B cell (primary cell): ENCODE measurements at regions not wholly inside any gene's neighbourhood (a gene's known extent, or its start where the extent isn't known, plus 50 kb on each side); places are given as distances from the start of the nearest gene placed in this dataset.

Experiments used
- ATAC-seq: fragments of 200-7000 bp; cut with Tn5 transposase; one replicate; pipeline ENCODE4 v1.10.0; 2021; ENCODE audit warnings: low read depth, mild to moderate bottlenecking, moderate number of reproducible peaks, moderate library complexity
- CTCF ChIA-PET: fragments of 350-600 bp; sonication (Branson Sonifier 250); formaldehyde crosslinking; loops from one replicate; lab custom pipeline; 2021; ENCODE audit warnings: antibody characterized with exemption, inconsistent platforms; lab: Charles Lee
- POLR2A ChIA-PET: fragments of 350-600 bp; sonication (Branson Sonifier 250); formaldehyde crosslinking; loops from one replicate; lab custom pipeline; 2021; ENCODE audit warnings: antibody characterized with exemption; lab: Charles Lee
- DNase-seq: peaks from one replicate; pipeline ENCODE4 v3.0.0; 2013
- H2AFZ ChIP-seq: 2 replicates; pipeline ENCODE4 v1.6.1; 2012; ENCODE audit warnings: mild to moderate bottlenecking, low read depth, low read length; ENCODE audit not compliant: insufficient read depth, poor library complexity, severe bottlenecking
- H3K27ac ChIP-seq, 2 donors: 1 replicate in 1 of 2; 2 replicates in 1 of 2; pipeline ENCODE4 v1.5.1; 2012 to 2013; ENCODE audit warnings: low read length in 2 of 2, mild to moderate bottlenecking in 2 of 2, moderate library complexity in 1 of 2
- H3K27me3 ChIP-seq, 4 experiments: fragments of 200-600 bp in 1 of 4; sonication (generic) in 1 of 4; replicated peaks in 1 of 4; 1 replicate in 2 of 4; 2 replicates in 2 of 4; pipeline versions ENCODE4 v1.6.1 to v1.7.0; 2013 to 2016; ENCODE audit warnings: low read length in 3 of 4, mild to moderate bottlenecking in 2 of 4, mixed read lengths in 1 of 4, moderate library complexity in 1 of 4; ENCODE audit not compliant: insufficient read depth in 4 of 4, control insufficient read depth in 3 of 4; ENCODE audit errors: control extremely low read depth in 1 of 4
- H3K36me3 ChIP-seq, 2 experiments: replicated peaks in 1 of 2; 1 replicate in 1 of 2; 2 replicates in 1 of 2; pipeline versions ENCODE4 v1.6.1 to v1.7.1; 2013; ENCODE audit warnings: low read length in 1 of 2; ENCODE audit not compliant: insufficient read depth in 2 of 2, control insufficient read depth in 1 of 2; ENCODE audit errors: control extremely low read depth in 1 of 2, extremely low read depth in 1 of 2
- H3K4me1 ChIP-seq, 2 donors: fragments of 200-600 bp in 1 of 2; sonication (generic) in 1 of 2; 1 replicate in 1 of 2; 2 replicates in 1 of 2; pipeline versions ENCODE4 v1.5.1 to v1.6.1; 2013 to 2017; ENCODE audit warnings: low read length in 2 of 2; ENCODE audit not compliant: control insufficient read depth in 2 of 2, insufficient read depth in 2 of 2
- H3K4me2 ChIP-seq: replicated peaks from 2 replicates; pipeline ENCODE3; 2012; ENCODE audit warnings: mild to moderate bottlenecking, low read depth, low read length; ENCODE audit not compliant: poor library complexity, severe bottlenecking
- H3K4me3 ChIP-seq, 5 experiments: fragments of 200-600 bp in 1 of 5; sonication (generic) in 1 of 5; 1 replicate in 3 of 5; 2 replicates in 2 of 5; pipeline versions ENCODE4 v1.5.1 to v1.7.0; 2011 to 2016; ENCODE audit warnings: low read length in 4 of 5, mild to moderate bottlenecking in 4 of 5, low read depth in 2 of 5, control low read depth in 1 of 5, moderate library complexity in 1 of 5; ENCODE audit not compliant: insufficient read depth in 1 of 5; ENCODE audit errors: control extremely low read depth in 1 of 5, extremely low read depth in 1 of 5
- H3K79me2 ChIP-seq: fragments of 200-600 bp; sonication (generic); one replicate; pipeline ENCODE4 v1.6.0; 2016; ENCODE audit warnings: low read length; ENCODE audit not compliant: control insufficient read depth, insufficient read depth
- H3K9ac ChIP-seq: fragments of 200-600 bp; sonication (generic); 2 replicates; pipeline ENCODE4 v1.6.1; 2017; ENCODE audit warnings: mild to moderate bottlenecking, low read length, moderate library complexity
- H3K9me3 ChIP-seq, 3 donors: one replicate each; pipeline versions ENCODE4 v1.6.1 to v1.7.1; 2013; ENCODE audit warnings: low read length in 2 of 3; ENCODE audit not compliant: control insufficient read depth in 2 of 3, insufficient read depth in 1 of 3; ENCODE audit errors: control extremely low read depth in 1 of 3
- H4K20me1 ChIP-seq: 2 replicates; pipeline ENCODE4 v1.6.0; 2012; ENCODE audit warnings: mild to moderate bottlenecking, low read length; ENCODE audit not compliant: insufficient read depth, control insufficient read depth, poor library complexity, severe bottlenecking
- H3K27ac Mint-ChIP-seq: one replicate; pipeline ENCODE4 v1.8.0; 2021; ENCODE audit warnings: mixed read lengths
- H3K27me3 Mint-ChIP-seq: one replicate; pipeline ENCODE4 v1.8.0; 2021; ENCODE audit warnings: mixed read lengths
- H3K4me1 Mint-ChIP-seq: one replicate; pipeline ENCODE4 v1.8.0; 2021; ENCODE audit warnings: mixed read lengths
- H3K4me3 Mint-ChIP-seq: one replicate; pipeline ENCODE4 v1.8.0; 2021; ENCODE audit warnings: mixed read lengths
- H3K9me3 Mint-ChIP-seq: one replicate; pipeline ENCODE4 v1.8.0; 2022; ENCODE audit warnings: mixed read lengths; ENCODE audit not compliant: insufficient read depth
- CTCF ChIP-seq: fragments of 200-600 bp; IDR thresholded peaks from one replicate; pipeline ENCODE4 v1.8.0; 2022; ENCODE audit warnings: antibody characterized with exemption, mild to moderate bottlenecking
- EZH2 ChIP-seq: IDR thresholded peaks from 2 replicates; pipeline ENCODE4 v1.6.1; 2012; ENCODE audit warnings: borderline replicate concordance, low read depth, mild to moderate bottlenecking, moderate library complexity, low read length; ENCODE audit not compliant: insufficient read depth, poor library complexity, severe bottlenecking
- WGBS: methylation state at CpG from one replicate; pipeline ENCODE4 v1.1.5; 2013; ENCODE audit warnings: missing lambda C conversion rate; ENCODE audit not compliant: insufficient coverage; 5-methylcytosine and 5-hydroxymethylcytosine counted together
- intact Hi-C: fragments of 100-400 bp; cut with micrococcal nuclease; formaldehyde crosslinking; loops from one replicate; pipeline ENCODE4 v1.10.0; 2022

- Mint-ChIP-seq H3K4me3 (no peak overlapping the region), H3K27me3 (no peaks in the 10 kb centered on the region), H3K4me1 (no peaks in the 10 kb centered on the region), H3K27ac (no peak overlapping the region), H3K9me3 (no peaks in the 10 kb centered on the region)
- Histone ChIP-seq H3K27me3 (no peaks in the 10 kb centered on the region), H3K4me3 (no peak overlapping the region), H3K9ac (no peak overlapping the region), H3K4me1 (no peaks in the 10 kb centered on the region), H3K27ac (no peak overlapping the region), H3K79me2 (no peaks in the 10 kb centered on the region), H4K20me1 (no peaks in the 10 kb centered on the region), H3K36me3 (no peaks in the 10 kb centered on the region), H2AFZ (no peak overlapping the region), H3K4me2 (no peak overlapping the region), H3K9me3 (peaks cover 0 to 7% (median 0%) of the 10 kb centered on the region in 3 donors)
- ATAC-seq (no peak), DNase-seq (no peak)
- CTCF ChIA-PET, result no interaction called here
- POLR2A ChIA-PET, result no interaction called here
- intact Hi-C loops, result no loop called here
- TF ChIP-seq CTCF, result no peak
- TF ChIP-seq EZH2, result no peak
- WGBS, result 78% methylated on average over 6 of the region's 7 CpGs
Measured at GRCh38 chr15:29637555-29637954, 184.7 kb downstream of the TJP1 start.

GRCh38 chr15:29636921-29637320, 185.3 kb downstream of the TJP1 start:
- Mint-ChIP-seq H3K27ac (no peak overlapping the region), H3K4me1 (no peaks in the 10 kb centered on the region), H3K9me3 (no peaks in the 10 kb centered on the region), H3K4me3 (no peak overlapping the region), H3K27me3 (no peaks in the 10 kb centered on the region)
- DNase-seq, result no peak
- H2AFZ ChIP-seq, result no peak overlapping the region
- H3K27me3 ChIP-seq, result no peaks in the 10 kb centered on the region
- CTCF ChIA-PET, result no interaction called here
- H3K9ac ChIP-seq, result no peak overlapping the region
- peaks cover 0 to 7% (median 0%) of the 10 kb centered on the region in 3 donors for H3K9me3 ChIP-seq
- no peaks in the 10 kb centered on the region for H3K79me2 ChIP-seq
- no peak overlapping the region for H3K4me3 ChIP-seq
- POLR2A ChIA-PET, result no interaction called here
- TF ChIP-seq CTCF, result no peak
- no peak for TF ChIP-seq EZH2
- H4K20me1 ChIP-seq, result no peaks in the 10 kb centered on the region
- no peaks in the 10 kb centered on the region for H3K4me1 ChIP-seq
- intact Hi-C loops, result no loop called here
- no peak overlapping the region for H3K4me2 ChIP-seq
- no peaks in the 10 kb centered on the region for H3K36me3 ChIP-seq
- no peak for ATAC-seq
- no peak overlapping the region for H3K27ac ChIP-seq
